OCI-LY7 (cell line): ENCODE measurements at regions not wholly inside any gene's neighbourhood (a gene's known extent, or its start where the extent isn't known, plus 50 kb on each side); places are given as distances from the start of the nearest gene placed in this dataset.

ENCODE experiments used
- BruUV-seq: library from RNA; stranded (reverse); fragments of 400-500 nt; replicated peaks from 2 replicates; lab custom pipeline; 2021; lab: Mats Ljungman, UMichigan
- CTCF ChIA-PET: fragments of 300-600 bp; sonication (Branson Sonifier 250); formaldehyde crosslinking; loops from one replicate; lab custom pipeline; 2022; ENCODE audit warnings: antibody characterized with exemption; ENCODE audit not compliant: unreplicated experiment; lab: Charles Lee
- POLR2A ChIA-PET: fragments of 300-600 bp; sonication (Branson Sonifier 250); formaldehyde crosslinking; loops from one replicate; lab custom pipeline; 2022; ENCODE audit warnings: antibody characterized with exemption; lab: Charles Lee
- DNase-seq: peaks from one replicate; pipeline ENCODE4 v3.0.0-alpha.2; 2015; ENCODE audit warnings: low spot score
- H2AFZ ChIP-seq: fragments of 200-600 bp; sonication (generic), shearing (Covaris generic); 2 replicates; pipeline ENCODE4 v1.6.1; 2014; ENCODE audit warnings: mild to moderate bottlenecking, antibody characterized with exemption, low read length, moderate library complexity
- H3K27ac ChIP-seq: fragments of 200-600 bp; sonication (generic); 2 replicates; pipeline ENCODE4 v1.5.1; 2014; ENCODE audit warnings: mixed run types, low read depth, mild to moderate bottlenecking, moderate library complexity, low read length, inconsistent platforms; ENCODE audit not compliant: poor library complexity, severe bottlenecking
- H3K36me3 ChIP-seq: fragments of 200-600 bp; sonication (generic); 2 replicates; pipeline ENCODE4 v1.6.1; 2014; ENCODE audit warnings: mild to moderate bottlenecking, antibody characterized with exemption, low read length, moderate library complexity, mixed read lengths; ENCODE audit not compliant: insufficient read depth
- H3K4me1 ChIP-seq: fragments of 200-600 bp; sonication (generic); 2 replicates; pipeline ENCODE4 v1.5.1; 2014; ENCODE audit warnings: mild to moderate bottlenecking, low read length; ENCODE audit not compliant: insufficient read depth, poor library complexity, severe bottlenecking
- H3K4me2 ChIP-seq: fragments of 200-600 bp; sonication (generic); 2 replicates; pipeline ENCODE4 v1.6.1; 2014; ENCODE audit warnings: mild to moderate bottlenecking, low read length
- H3K4me3 ChIP-seq: fragments of 200-600 bp; sonication (generic); 2 replicates; pipeline ENCODE4 v1.5.1; 2014; ENCODE audit warnings: mild to moderate bottlenecking, low read depth, low read length; ENCODE audit not compliant: poor library complexity, severe bottlenecking
- H3K79me2 ChIP-seq: fragments of 200-600 bp; sonication (generic); 2 replicates; pipeline ENCODE4 v1.6.1; 2016; ENCODE audit warnings: low read depth, mild to moderate bottlenecking, low read length, moderate library complexity, mixed read lengths; ENCODE audit not compliant: insufficient read depth
- H3K9me2 ChIP-seq: fragments of 200-600 bp; sonication (generic); 2 replicates; pipeline ENCODE4 v1.6.1; 2016; ENCODE audit warnings: mild to moderate bottlenecking, low read length, mixed read lengths; ENCODE audit not compliant: insufficient read depth
- H3K9me3 ChIP-seq: fragments of 200-600 bp; sonication (generic); 2 replicates; pipeline ENCODE4 v1.6.1; 2014; ENCODE audit warnings: mild to moderate bottlenecking, mixed run types, low read length, mixed read lengths
- H4K20me1 ChIP-seq: fragments of 200-600 bp; sonication (generic); 2 replicates; pipeline ENCODE4 v1.6.1; 2014; ENCODE audit warnings: mild to moderate bottlenecking, antibody characterized with exemption, low read length, moderate library complexity, mixed read lengths; ENCODE audit not compliant: insufficient read depth
- CTCF ChIP-seq: fragments of 200-600 bp; sonication (generic); conservative IDR thresholded peaks from 2 replicates; pipeline ENCODE4 v1.5.1; 2014; ENCODE audit warnings: mild to moderate bottlenecking, antibody characterized with exemption, low read length, moderate library complexity, mixed read lengths
- EZH2phosphoT487 ChIP-seq: fragments of 200-600 bp; sonication (generic); IDR thresholded peaks from 2 replicates; pipeline ENCODE4 v1.6.1; 2018; ENCODE audit warnings: low read depth, borderline replicate concordance, mild to moderate bottlenecking, mixed run types, antibody characterized with exemption, low read length, moderate library complexity, mixed read lengths
- intact Hi-C: fragments of 100-400 bp; cut with micrococcal nuclease; formaldehyde crosslinking; loops from one replicate; pipeline ENCODE4 v1.10.0; 2022; ENCODE audit not compliant: unreplicated experiment

GRCh38 chr2:77831060-77831459, 308.9 kb upstream of the LRRTM4 start:
- no peak overlapping the region for H3K27ac ChIP-seq
- H3K36me3 ChIP-seq: no peaks in the 10 kb centered on the region
- H3K9me2 ChIP-seq: no peaks in the 10 kb centered on the region
- ChIA-PET POLR2A (no interaction called here), CTCF (no interaction called here)
- no peaks in the 10 kb centered on the region for H3K79me2 ChIP-seq
- H3K4me2 ChIP-seq: no peak overlapping the region
- no peaks in the 10 kb centered on the region for H3K4me1 ChIP-seq
- H3K9me3 ChIP-seq: peaks cover 14% of the 10 kb centered on the region; the same call in 1 of the 2 replicates
- BruUV-seq: no TSS peak
- intact Hi-C loops: no loop called here
- no peak for TF ChIP-seq EZH2phosphoT487
- TF ChIP-seq CTCF: no peak
- no peak overlapping the region for H2AFZ ChIP-seq
- no peak overlapping the region for H3K4me3 ChIP-seq
- DNase-seq: no peak
- no peaks in the 10 kb centered on the region for H4K20me1 ChIP-seq

- no peaks in the 10 kb centered on the region for H3K79me2 ChIP-seq
- H3K36me3 ChIP-seq: no peaks in the 10 kb centered on the region
- no peak for DNase-seq
- no peak overlapping the region for H2AFZ ChIP-seq
- ChIA-PET POLR2A (no interaction called here), CTCF (no interaction called here)
- H3K27ac ChIP-seq: no peak overlapping the region
- no peaks in the 10 kb centered on the region for H3K9me2 ChIP-seq
- intact Hi-C loops: no loop called here
- no peaks in the 10 kb centered on the region for H3K4me1 ChIP-seq
- peaks cover 14% of the 10 kb centered on the region; the same call in 1 of the 2 replicates for H3K9me3 ChIP-seq
- no peak overlapping the region for H3K4me2 ChIP-seq
- H3K4me3 ChIP-seq: no peak overlapping the region
- TF ChIP-seq CTCF (no peak), EZH2phosphoT487 (no peak)
- BruUV-seq: no TSS peak
- H4K20me1 ChIP-seq: no peaks in the 10 kb centered on the region
These were observed 309.3 kb upstream of the LRRTM4 start for GRCh38 chr2:77831471-77831870.

GRCh38 chr2:77831898-77832297, 309.7 kb upstream of the LRRTM4 start:
- Histone ChIP-seq H3K4me2 (no peak overlapping the region), H3K27ac (no peak overlapping the region), H3K9me2 (no peaks in the 10 kb centered on the region), H3K79me2 (no peaks in the 10 kb centered on the region), H4K20me1 (no peaks in the 10 kb centered on the region), H2AFZ (no peak overlapping the region), H3K4me1 (no peaks in the 10 kb centered on the region), H3K9me3 (peaks cover 14% of the 10 kb centered on the region; the same call in 1 of the 2 replicates), H3K4me3 (no peak overlapping the region), H3K36me3 (no peaks in the 10 kb centered on the region)
- intact Hi-C loops: no loop called here
- no TSS peak for BruUV-seq
- no peak for TF ChIP-seq CTCF
- no peak for TF ChIP-seq EZH2phosphoT487
- CTCF ChIA-PET: no interaction called here
- POLR2A ChIA-PET: no interaction called here
- no peak for DNase-seq
